Astrocyte of the cerebellum (primary cell): ENCODE measurements at regions not wholly inside any gene's neighbourhood (a gene's known extent, or its start where the extent isn't known, plus 50 kb on each side); places are given as distances from the start of the nearest gene placed in this dataset.

Experiments
- DNase-seq: peaks from one replicate; pipeline ENCODE4 v3.0.0-alpha.2; 2011; ENCODE audit warnings: low read depth
- H3K4me3 ChIP-seq: 2 replicates; pipeline ENCODE4 v1.5.1; 2011; ENCODE audit warnings: mild to moderate bottlenecking, low read depth, low read length, moderate library complexity
- in situ Hi-C: cut with HindIII; loops from 2 replicates; pipeline ENCODE4 v1.10.0; 2017; ENCODE audit warnings: low sequenced_read_pairs
- TF ChIP-seq, protein P1 (sequence below): IDR thresholded peaks from 2 replicates; pipeline ENCODE4 v1.5.1; 2012; ENCODE audit warnings: low read length, low read depth, moderate library complexity, mild to moderate bottlenecking; ENCODE audit errors: missing control alignments

DNA sequence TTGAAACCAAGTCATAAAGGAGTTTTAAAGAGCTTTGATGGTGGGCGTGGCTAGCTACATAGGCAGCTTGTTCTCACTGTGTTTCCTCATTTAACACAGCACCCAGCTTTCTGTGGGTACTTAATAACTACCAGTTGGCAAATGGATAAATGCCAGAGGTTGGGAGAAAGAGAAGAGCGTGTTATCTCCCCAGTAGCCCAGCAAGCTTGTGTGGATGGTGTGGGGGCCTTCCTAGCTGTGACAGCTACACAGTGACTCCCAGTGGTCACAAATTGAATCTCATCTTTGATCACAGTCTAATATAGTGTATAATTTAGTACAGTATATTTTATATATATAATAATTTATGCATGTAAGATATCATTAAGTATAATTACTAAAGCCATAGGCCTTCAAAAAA, 984.1 kb downstream of the EPHA3 start:
- peak; percentile 12 for DNase-seq
- TF ChIP-seq, protein P1, sequence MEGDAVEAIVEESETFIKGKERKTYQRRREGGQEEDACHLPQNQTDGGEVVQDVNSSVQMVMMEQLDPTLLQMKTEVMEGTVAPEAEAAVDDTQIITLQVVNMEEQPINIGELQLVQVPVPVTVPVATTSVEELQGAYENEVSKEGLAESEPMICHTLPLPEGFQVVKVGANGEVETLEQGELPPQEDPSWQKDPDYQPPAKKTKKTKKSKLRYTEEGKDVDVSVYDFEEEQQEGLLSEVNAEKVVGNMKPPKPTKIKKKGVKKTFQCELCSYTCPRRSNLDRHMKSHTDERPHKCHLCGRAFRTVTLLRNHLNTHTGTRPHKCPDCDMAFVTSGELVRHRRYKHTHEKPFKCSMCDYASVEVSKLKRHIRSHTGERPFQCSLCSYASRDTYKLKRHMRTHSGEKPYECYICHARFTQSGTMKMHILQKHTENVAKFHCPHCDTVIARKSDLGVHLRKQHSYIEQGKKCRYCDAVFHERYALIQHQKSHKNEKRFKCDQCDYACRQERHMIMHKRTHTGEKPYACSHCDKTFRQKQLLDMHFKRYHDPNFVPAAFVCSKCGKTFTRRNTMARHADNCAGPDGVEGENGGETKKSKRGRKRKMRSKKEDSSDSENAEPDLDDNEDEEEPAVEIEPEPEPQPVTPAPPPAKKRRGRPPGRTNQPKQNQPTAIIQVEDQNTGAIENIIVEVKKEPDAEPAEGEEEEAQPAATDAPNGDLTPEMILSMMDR = peak; percentile 49
- in situ Hi-C loops = no loop called here
- no peak overlapping the region for H3K4me3 ChIP-seq

DNA sequence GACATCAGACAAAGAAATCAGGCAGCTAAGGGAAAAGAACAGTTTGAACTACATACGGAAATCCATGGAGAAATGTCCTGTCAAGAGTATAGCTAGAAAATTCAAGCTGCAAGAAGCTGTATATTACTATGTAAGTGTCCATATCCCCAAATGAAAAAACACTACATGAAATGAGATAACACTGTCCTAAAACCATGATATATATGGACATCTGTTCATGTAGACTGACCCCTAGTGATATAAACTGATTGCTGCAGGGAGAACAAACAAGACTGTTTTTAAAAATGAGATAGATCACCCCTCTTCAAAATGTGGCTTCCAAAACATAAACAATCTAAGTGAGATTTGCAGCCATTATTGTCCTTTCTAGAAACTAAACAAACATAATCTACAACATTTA, 985.6 kb downstream of the EPHA3 start:
- in situ Hi-C loops = no loop called here
- no peak overlapping the region for H3K4me3 ChIP-seq
- no peak for DNase-seq
- TF ChIP-seq, protein P1 = peak; percentile 35

DNA sequence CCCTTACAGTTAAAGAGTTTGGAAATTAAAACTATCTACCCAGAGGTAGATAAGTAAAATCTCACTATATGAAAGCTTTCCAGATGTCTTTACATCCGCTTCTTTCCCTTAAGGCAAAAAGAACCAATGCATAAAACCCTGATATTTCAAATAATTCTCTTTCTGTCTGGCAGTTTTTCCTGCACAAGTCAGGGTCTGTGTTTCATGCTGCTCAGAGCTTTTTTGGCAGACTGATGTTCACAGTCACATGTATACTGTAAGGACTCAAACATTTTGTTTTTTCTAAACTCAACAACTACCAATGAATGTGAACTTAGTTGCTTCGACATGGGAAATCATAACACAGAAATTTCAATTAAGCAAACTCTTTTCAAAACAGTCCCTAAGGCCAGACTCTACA, 988.4 kb downstream of the EPHA3 start:
- no peak overlapping the region for H3K4me3 ChIP-seq
- TF ChIP-seq, protein P1 = no peak
- DNase-seq = no peak
- in situ Hi-C loops = no loop called here

DNA sequence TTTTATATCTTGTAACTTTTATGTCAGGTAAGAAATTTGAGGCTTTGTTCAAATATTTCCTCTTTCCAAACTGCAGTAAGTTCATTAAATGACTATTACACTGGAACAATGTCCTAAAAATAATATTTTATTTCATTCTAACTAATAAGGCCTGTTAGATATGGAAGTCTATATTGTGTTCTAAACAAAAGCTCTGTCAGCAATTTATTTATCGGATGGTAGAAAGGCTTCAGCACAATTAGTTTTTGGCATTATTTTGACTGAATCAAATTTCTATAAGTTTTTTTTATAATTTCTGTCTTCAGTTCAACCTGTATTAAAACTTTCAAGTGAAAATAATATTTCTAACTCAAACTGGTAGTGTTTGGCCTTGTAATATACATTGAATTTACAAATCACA, 992.1 kb downstream of the EPHA3 start:
- TF ChIP-seq, protein P1 = no peak
- no peak for DNase-seq
- no peak overlapping the region for H3K4me3 ChIP-seq
- in situ Hi-C loops = no loop called here

DNA sequence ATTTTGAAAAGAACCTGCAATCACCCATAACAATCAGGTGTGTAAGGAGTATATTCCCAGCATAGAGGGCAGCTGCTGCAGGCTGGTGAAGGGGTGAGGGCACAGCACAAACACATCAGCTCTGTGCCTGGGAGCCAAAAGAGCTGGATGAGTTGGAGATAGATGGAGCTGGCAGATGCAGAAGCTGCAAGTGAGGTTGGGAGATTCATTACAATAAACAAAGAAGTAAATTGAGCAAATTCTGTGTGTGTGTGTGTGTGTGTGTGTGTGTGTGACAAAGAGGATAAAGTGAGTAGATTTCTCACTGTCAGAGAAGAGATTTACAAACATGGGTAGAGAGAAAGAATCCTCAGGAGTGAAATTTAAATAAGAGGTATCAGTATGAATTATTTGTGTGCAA, 994.7 kb downstream of the EPHA3 start:
- H3K4me3 ChIP-seq = no peak overlapping the region
- no peak for DNase-seq
- TF ChIP-seq, protein P1 = no peak
- in situ Hi-C loops = no loop called here

DNA sequence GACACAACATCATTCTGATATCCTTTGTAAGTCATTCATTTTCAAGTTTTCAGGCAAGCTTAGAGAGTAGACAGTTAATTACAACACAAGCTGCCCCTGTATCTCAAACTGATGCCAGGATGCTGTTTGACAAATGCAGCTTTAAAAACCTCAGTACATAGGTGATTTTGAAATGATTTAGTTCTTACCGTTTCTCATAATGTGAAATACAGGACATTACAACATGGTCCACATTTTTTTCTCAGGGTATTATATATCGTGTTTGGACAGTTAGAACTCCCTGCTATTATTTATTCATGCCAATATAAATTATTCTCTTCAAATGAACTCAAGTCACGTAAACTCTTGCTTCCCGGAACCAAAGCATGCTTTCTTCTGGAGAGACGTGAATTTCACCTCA, 1013.9 kb downstream of the EPHA3 start:
- TF ChIP-seq, protein P1 = no peak
- no peak for DNase-seq
- in situ Hi-C loops = no loop called here
- no peak overlapping the region for H3K4me3 ChIP-seq

DNA sequence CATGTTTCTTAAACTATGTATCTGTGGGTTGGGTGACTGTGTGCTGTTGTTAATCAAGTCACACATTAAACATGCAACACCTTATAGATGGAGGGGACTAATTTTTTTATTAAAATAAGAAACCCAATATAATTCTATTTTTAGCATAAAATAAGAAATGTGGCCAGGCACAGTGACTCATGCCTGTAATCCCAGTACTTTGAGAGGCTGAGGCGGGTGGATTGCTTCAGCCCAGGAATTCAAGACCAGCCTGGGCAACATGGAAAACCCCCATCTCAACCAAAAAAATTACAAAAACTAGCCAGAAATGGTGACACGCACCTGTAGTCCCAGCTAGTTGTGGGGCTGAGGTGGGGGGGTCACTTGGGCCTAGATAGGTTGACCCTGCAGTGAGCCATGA, 1021.0 kb downstream of the EPHA3 start:
- H3K4me3 ChIP-seq = no peak overlapping the region
- TF ChIP-seq, protein P1 = no peak
- DNase-seq = no peak
- in situ Hi-C loops = no loop called here
